HepG2 (cell line): ENCODE measurements at regions not wholly inside any gene's neighbourhood (a gene's known extent, or its start where the extent isn't known, plus 50 kb on each side); places are given as distances from the start of the nearest gene placed in this dataset.
A peak's percentile ranks its signal among the peaks of the same experiment; 100 is the strongest.

Source experiments
- ATAC-seq: fragments of 200-7000 bp; cut with Tn5 transposase; 3 replicates; pipeline ENCODE4 v1.9.1; 2020; ENCODE audit warnings: mild to moderate bottlenecking, moderate library complexity
- BruUV-seq: library from RNA; stranded (reverse); fragments of 400-500 nt; replicated peaks from 2 replicates; lab custom pipeline; 2021; lab: Mats Ljungman, UMichigan
- CTCF ChIA-PET: fragments of 300-600 bp; formaldehyde crosslinking; extraction: SDS; loops from one replicate; lab custom pipeline; 2021; ENCODE audit warnings: low total read pairs, inconsistent platforms, low intra/inter-chr PET ratio; lab: Yijun Ruan, JAX
- POLR2A ChIA-PET: fragments of 350-600 bp; sonication (Branson Sonifier 250); formaldehyde crosslinking; loops from one replicate; lab custom pipeline; 2020; ENCODE audit warnings: antibody characterized with exemption, inconsistent platforms; lab: Yijun Ruan, JAX
- DNase-seq: peaks from one replicate; pipeline ENCODE4 v3.0.0-alpha.2; 2015; ENCODE audit warnings: low spot score
- FAIRE-seq: peaks from 3 replicates; lab custom pipeline; 2011; peaks lifted over from hg19 to GRCh38; lab: Jason Lieb, UNC
- H2AFZ ChIP-seq: one replicate; pipeline ENCODE4 v1.6.1; 2011; ENCODE audit warnings: low read length, inconsistent platforms
- H3K27ac ChIP-seq: fragments of 300-600 bp; 3 replicates; pipeline ENCODE4 v1.8.0; 2011; ENCODE audit warnings: mixed run types, mild to moderate bottlenecking, mixed read lengths, low read length, inconsistent platforms; ENCODE audit not compliant: insufficient read depth; ENCODE audit errors: extremely low read length
- H3K27me3 ChIP-seq, 2 experiments: fragments of 200-600 bp in 1 of 2; 2 replicates in 1 of 2; 3 replicates in 1 of 2; pipeline versions ENCODE4 v1.6.0 to v1.8.0; 2011; ENCODE audit warnings: low read length in 2 of 2, mild to moderate bottlenecking in 2 of 2, moderate library complexity in 2 of 2, inconsistent platforms in 1 of 2; ENCODE audit not compliant: insufficient read depth in 2 of 2, control insufficient read depth in 1 of 2
- H3K36me3 ChIP-seq, 2 experiments: fragments of 200-600 bp in 1 of 2; replicated peaks in 1 of 2; 2 replicates in 1 of 2; 3 replicates in 1 of 2; pipeline versions ENCODE4 v1.5.1 to v1.8.0; 2011; ENCODE audit warnings: low read length in 2 of 2, inconsistent platforms in 1 of 2; ENCODE audit not compliant: insufficient read depth in 2 of 2, control insufficient read depth in 1 of 2
- H3K4me1 ChIP-seq: 2 replicates; pipeline ENCODE4 v1.5.1; 2012; ENCODE audit warnings: low read length, inconsistent platforms; ENCODE audit not compliant: insufficient read depth
- H3K4me2 ChIP-seq: 2 replicates; pipeline ENCODE4 v1.6.0; 2011; ENCODE audit warnings: low read depth, low read length, inconsistent platforms
- H3K4me3 ChIP-seq, 3 experiments: fragments of 200-600 bp in 1 of 3; sonication (generic), shearing (Covaris generic) in 1 of 3; replicated peaks in 1 of 3; 2 replicates each; pipeline ENCODE4 v1.5.1; 2011 to 2016; ENCODE audit warnings: low read length in 3 of 3, inconsistent platforms in 2 of 3, low read depth in 2 of 3, mild to moderate bottlenecking in 2 of 3, control low read depth in 1 of 3, mixed read lengths in 1 of 3; ENCODE audit not compliant: insufficient read depth in 1 of 3
- H3K79me2 ChIP-seq: one replicate; pipeline ENCODE4 v1.6.1; 2011; ENCODE audit warnings: low read length, inconsistent platforms; ENCODE audit not compliant: insufficient read depth
- H3K9ac ChIP-seq: 2 replicates; pipeline ENCODE4 v1.6.0; 2011; ENCODE audit warnings: mild to moderate bottlenecking, low read depth, low read length, inconsistent platforms; ENCODE audit not compliant: insufficient read depth
- H3K9me3 ChIP-seq: 2 replicates; pipeline ENCODE4 v1.5.1; 2012; ENCODE audit warnings: mild to moderate bottlenecking, low read length
- H4K20me1 ChIP-seq: 2 replicates; pipeline ENCODE4 v1.6.0; 2011; ENCODE audit warnings: inconsistent platforms, mild to moderate bottlenecking, low read length, moderate library complexity; ENCODE audit not compliant: insufficient read depth
- ATF7 ChIP-seq, 2 experiments: fragments of 450-650 bp in 1 of 2; sonication (generic) in 1 of 2; formaldehyde crosslinking in 1 of 2; IDR thresholded peaks; 2 replicates each; pipeline versions ENCODE4 v1.4.0 to v1.6.1; 2016 to 2020; ENCODE audit warnings: antibody characterized with exemption in 1 of 2, mild to moderate bottlenecking in 1 of 2, missing genetic modification reagents in 1 of 2
- CREB1 ChIP-seq, 2 experiments: fragments of 450-650 bp in 1 of 2; IDR thresholded peaks; 2 replicates each; pipeline ENCODE4 v1.6.1; 2016 to 2017; ENCODE audit warnings: control low read depth in 1 of 2, mild to moderate bottlenecking in 1 of 2, missing compliant biosample characterization in 1 of 2, missing genetic modification characterization in 1 of 2
- CREBL2 ChIP-seq: sonication (generic); formaldehyde crosslinking; IDR thresholded peaks from 2 replicates; pipeline ENCODE4 v1.8.1; 2023; ENCODE audit warnings: missing genetic modification reagents, mild to moderate bottlenecking, borderline replicate concordance
- ELF4 ChIP-seq: sonication (generic); formaldehyde crosslinking; IDR thresholded peaks from 2 replicates; pipeline ENCODE4 v1.5.0; 2020; ENCODE audit warnings: missing genetic modification reagents, mild to moderate bottlenecking, moderate library complexity, borderline replicate concordance
- ETV5 ChIP-seq: IDR thresholded peaks from 2 replicates; pipeline ENCODE4 v1.6.1; 2018; ENCODE audit warnings: missing biosample characterization, missing genetic modification reagents, inconsistent platforms, borderline replicate concordance
- STAG1 ChIP-seq: sonication (generic); formaldehyde crosslinking; IDR thresholded peaks from 2 replicates; pipeline ENCODE4 v1.4.0; 2020; ENCODE audit warnings: missing genetic modification reagents
- ZNF724P ChIP-seq: sonication (generic); formaldehyde crosslinking; IDR thresholded peaks from 2 replicates; pipeline ENCODE4 v1.8.0; 2022; ENCODE audit warnings: missing genetic modification reagents, borderline replicate concordance
- WGBS: methylation state at CpG from one replicate; pipeline ENCODE4 v1.1.6; 2017; ENCODE audit warnings: low lambda C conversion rate; 5-methylcytosine and 5-hydroxymethylcytosine counted together
- in situ Hi-C: cut with HindIII; loops from 2 replicates; pipeline ENCODE4 v1.10.0; 2017; ENCODE audit warnings: low pct_unique_long_range_greater_than_20kb; ENCODE audit not compliant: extremely low pct_ligation_motif_present
- intact Hi-C: fragments of 100-400 bp; cut with micrococcal nuclease; formaldehyde crosslinking; loops from one replicate; pipeline ENCODE4 v1.10.0; 2022; ENCODE audit not compliant: unreplicated experiment

- Histone ChIP-seq H3K36me3 (no peaks in the 10 kb centered on the region), H4K20me1 (no peaks in the 10 kb centered on the region), H3K27me3 (no peaks in the 10 kb centered on the region), H3K27ac (no peak overlapping the region), H3K9ac (no peak overlapping the region), H3K4me1 (no peaks in the 10 kb centered on the region), H3K79me2 (no peaks in the 10 kb centered on the region), H2AFZ (no peak overlapping the region), H3K4me2 (no peak overlapping the region), H3K9me3 (peaks cover 6% of the 10 kb centered on the region; the same call in 1 of the 2 replicates), H3K4me3 (no peak overlapping the region)
- intact Hi-C loops: no loop called here
- DNase-seq: no peak
- TF ChIP-seq ATF7 (IDR thresholded peaks at IDR 0.05): peak; percentile 97
- no peak for TF ChIP-seq ATF7 (CRISPR knock-in tag; IDR thresholded peaks at IDR 0.05)
- no peak for TF ChIP-seq ETV5 (CRISPR knock-in tag)
- peak; percentile 93 for TF ChIP-seq CREB1 (IDR thresholded peaks at IDR 0.05)
- no peak for TF ChIP-seq CREB1 (CRISPR knock-in tag; IDR thresholded peaks at IDR 0.05)
- POLR2A ChIA-PET: no interaction called here
- 4% methylated on average over 2 of the region's 2 CpGs for WGBS
- no peak for ATAC-seq
- no peak for FAIRE-seq
- in situ Hi-C loops: no loop called here
- no TSS peak for BruUV-seq
- CTCF ChIA-PET: no interaction called here
These were observed 753.6 kb downstream of the TRIML1 start for GRCh38 chr4:188892837-188893236.

- ChIA-PET CTCF (no interaction called here), POLR2A (no interaction called here)
- WGBS: 2% methylated on average over 2 of the region's 2 CpGs
- Histone ChIP-seq H4K20me1 (no peaks in the 10 kb centered on the region), H3K4me1 (no peaks in the 10 kb centered on the region)
- TF ChIP-seq CREBL2: no peak
- TF ChIP-seq ZNF724P (CRISPR knock-in tag): no peak
- TF ChIP-seq ELF4 (CRISPR knock-in tag): no peak
- TF ChIP-seq STAG1: 0 out of 2 replicates have a peak, but pooled peaks have one; percentile 25
- TF ChIP-seq, all 625 proteins: peak for 1
- intact Hi-C loops (no loop called here), in situ Hi-C loops (no loop called here)
- no peaks in the 10 kb centered on the region for H3K36me3 ChIP-seq
- no peak overlapping the region for H3K4me3 ChIP-seq
- peaks cover 7% of the 10 kb centered on the region; the same call in 1 of the 2 replicates for H3K9me3 ChIP-seq
- H2AFZ ChIP-seq: no peak overlapping the region
- BruUV-seq: no TSS peak
- ATAC-seq (no peak), DNase-seq (no peak), FAIRE-seq (no peak)
- no peaks in the 10 kb centered on the region for H3K27me3 ChIP-seq
- no peaks in the 10 kb centered on the region for H3K79me2 ChIP-seq
- H3K9ac ChIP-seq: no peak overlapping the region
- H3K27ac ChIP-seq: no peak overlapping the region
- no peak overlapping the region for H3K4me2 ChIP-seq
These were observed 764.7 kb downstream of the TRIML1 start for GRCh38 chr4:188903986-188904385.
